Gastrocnemius medialis (tissue), 4 donors: ENCODE measurements at regions not wholly inside any gene's neighbourhood (a gene's known extent, or its start where the extent isn't known, plus 50 kb on each side); places are given as distances from the start of the nearest gene placed in this dataset.

Experiments used
- CTCF ChIP-seq, 5 experiments: fragments of 450-650 bp in 3 of 5; fragments of 200-600 bp in 2 of 5; sonication (generic) in 2 of 5; IDR thresholded peaks in 4 of 5; conservative IDR thresholded peaks in 1 of 5; 1 replicate in 4 of 5; 2 replicates in 1 of 5; pipeline ENCODE4 v1.5.1; 2016 to 2019; ENCODE audit warnings: antibody characterized with exemption in 5 of 5, mild to moderate bottlenecking in 3 of 5, moderate library complexity in 3 of 5
- POLR2A ChIP-seq, 2 donors: fragments of 450-650 bp; IDR thresholded peaks; one replicate each; pipeline ENCODE4 v1.6.1; 2017; ENCODE audit warnings: antibody characterized with exemption in 2 of 2, mild to moderate bottlenecking in 2 of 2, moderate library complexity in 2 of 2

- TF ChIP-seq CTCF (IDR thresholded peaks at IDR 0.05 in 4 of 5, conservative IDR thresholded peaks at IDR 0.05 in 1 of 5) (no peak), POLR2A (IDR thresholded peaks at IDR 0.05) (no peak)
Observed at GRCh38 chr16:79691007-79691406, 90.5 kb upstream of the MAF start.
